ENCODE measurements at regions not wholly inside any gene's neighbourhood (a gene's known extent, or its start where the extent isn't known, plus 50 kb on each side); places are given as distances from the start of the nearest gene placed in this dataset.

DNA sequence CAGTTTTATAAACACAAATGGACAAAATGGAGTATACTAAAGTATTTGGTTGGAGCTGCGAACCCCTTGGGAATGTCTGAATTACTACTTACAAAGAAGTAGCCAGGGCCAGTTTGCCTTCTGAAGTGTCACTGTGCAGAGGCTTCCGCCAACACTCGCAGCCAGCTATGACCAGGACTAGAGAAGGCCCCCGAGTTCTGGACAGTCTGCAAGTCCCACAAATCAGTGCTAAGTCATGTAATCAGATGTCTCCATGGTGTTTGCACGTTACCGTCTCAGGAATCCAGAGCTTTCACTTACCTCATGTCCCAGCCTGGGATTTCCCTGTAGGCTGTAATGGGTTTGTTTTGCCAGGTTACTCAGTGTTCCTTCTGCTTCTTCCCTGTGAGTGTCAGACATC is 106.6 kb upstream of the SPAG17 start (continued):
- TF ChIP-seq, protein P1, sequence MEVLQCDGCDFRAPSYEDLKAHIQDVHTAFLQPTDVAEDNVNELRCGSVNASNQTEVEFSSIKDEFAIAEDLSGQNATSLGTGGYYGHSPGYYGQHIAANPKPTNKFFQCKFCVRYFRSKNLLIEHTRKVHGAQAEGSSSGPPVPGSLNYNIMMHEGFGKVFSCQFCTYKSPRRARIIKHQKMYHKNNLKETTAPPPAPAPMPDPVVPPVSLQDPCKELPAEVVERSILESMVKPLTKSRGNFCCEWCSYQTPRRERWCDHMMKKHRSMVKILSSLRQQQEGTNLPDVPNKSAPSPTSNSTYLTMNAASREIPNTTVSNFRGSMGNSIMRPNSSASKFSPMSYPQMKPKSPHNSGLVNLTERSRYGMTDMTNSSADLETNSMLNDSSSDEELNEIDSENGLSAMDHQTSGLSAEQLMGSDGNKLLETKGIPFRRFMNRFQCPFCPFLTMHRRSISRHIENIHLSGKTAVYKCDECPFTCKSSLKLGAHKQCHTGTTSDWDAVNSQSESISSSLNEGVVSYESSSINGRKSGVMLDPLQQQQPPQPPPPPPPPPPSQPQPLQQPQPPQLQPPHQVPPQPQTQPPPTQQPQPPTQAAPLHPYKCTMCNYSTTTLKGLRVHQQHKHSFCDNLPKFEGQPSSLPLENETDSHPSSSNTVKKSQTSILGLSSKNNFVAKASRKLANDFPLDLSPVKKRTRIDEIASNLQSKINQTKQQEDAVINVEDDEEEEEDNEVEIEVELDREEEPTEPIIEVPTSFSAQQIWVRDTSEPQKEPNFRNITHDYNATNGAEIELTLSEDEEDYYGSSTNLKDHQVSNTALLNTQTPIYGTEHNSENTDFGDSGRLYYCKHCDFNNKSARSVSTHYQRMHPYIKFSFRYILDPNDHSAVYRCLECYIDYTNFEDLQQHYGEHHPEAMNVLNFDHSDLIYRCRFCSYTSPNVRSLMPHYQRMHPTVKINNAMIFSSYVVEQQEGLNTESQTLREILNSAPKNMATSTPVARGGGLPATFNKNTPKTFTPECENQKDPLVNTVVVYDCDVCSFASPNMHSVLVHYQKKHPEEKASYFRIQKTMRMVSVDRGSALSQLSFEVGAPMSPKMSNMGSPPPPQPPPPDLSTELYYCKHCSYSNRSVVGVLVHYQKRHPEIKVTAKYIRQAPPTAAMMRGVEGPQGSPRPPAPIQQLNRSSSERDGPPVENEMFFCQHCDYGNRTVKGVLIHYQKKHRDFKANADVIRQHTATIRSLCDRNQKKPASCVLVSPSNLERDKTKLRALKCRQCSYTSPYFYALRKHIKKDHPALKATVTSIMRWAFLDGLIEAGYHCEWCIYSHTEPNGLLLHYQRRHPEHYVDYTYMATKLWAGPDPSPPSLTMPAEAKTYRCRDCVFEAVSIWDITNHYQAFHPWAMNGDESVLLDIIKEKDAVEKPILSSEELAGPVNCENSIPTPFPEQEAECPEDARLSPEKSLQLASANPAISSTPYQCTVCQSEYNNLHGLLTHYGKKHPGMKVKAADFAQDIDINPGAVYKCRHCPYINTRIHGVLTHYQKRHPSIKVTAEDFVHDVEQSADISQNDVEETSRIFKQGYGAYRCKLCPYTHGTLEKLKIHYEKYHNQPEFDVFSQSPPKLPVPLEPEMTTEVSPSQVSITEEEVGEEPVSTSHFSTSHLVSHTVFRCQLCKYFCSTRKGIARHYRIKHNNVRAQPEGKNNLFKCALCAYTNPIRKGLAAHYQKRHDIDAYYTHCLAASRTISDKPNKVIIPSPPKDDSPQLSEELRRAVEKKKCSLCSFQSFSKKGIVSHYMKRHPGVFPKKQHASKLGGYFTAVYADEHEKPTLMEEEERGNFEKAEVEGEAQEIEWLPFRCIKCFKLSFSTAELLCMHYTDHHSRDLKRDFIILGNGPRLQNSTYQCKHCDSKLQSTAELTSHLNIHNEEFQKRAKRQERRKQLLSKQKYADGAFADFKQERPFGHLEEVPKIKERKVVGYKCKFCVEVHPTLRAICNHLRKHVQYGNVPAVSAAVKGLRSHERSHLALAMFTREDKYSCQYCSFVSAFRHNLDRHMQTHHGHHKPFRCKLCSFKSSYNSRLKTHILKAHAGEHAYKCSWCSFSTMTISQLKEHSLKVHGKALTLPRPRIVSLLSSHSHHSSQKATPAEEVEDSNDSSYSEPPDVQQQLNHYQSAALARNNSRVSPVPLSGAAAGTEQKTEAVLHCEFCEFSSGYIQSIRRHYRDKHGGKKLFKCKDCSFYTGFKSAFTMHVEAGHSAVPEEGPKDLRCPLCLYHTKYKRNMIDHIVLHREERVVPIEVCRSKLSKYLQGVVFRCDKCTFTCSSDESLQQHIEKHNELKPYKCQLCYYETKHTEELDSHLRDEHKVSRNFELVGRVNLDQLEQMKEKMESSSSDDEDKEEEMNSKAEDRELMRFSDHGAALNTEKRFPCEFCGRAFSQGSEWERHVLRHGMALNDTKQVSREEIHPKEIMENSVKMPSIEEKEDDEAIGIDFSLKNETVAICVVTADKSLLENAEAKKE (CRISPR knock-in tag; IDR thresholded peaks at IDR 0.05): no peak

DNA sequence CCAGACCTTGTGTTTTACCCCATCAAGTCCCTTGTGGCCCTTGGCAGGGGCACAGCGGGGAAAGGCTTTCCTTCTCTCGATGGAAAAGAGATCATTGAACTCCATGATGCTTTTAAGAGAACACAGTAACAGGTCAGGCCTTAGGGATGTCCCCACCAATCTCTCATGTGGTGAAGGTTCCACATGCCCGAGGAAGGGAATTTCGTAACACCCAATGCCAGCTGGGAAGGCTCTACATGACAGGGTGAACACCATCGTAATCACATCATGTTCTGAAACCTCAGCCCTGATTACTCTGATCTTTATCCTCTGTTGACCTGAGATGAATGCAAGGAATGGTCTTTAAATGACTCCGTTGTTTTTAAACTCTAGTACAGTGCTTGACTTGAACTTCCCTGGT is 105.5 kb upstream of the SPAG17 start:
- TF ChIP-seq, protein P2, sequence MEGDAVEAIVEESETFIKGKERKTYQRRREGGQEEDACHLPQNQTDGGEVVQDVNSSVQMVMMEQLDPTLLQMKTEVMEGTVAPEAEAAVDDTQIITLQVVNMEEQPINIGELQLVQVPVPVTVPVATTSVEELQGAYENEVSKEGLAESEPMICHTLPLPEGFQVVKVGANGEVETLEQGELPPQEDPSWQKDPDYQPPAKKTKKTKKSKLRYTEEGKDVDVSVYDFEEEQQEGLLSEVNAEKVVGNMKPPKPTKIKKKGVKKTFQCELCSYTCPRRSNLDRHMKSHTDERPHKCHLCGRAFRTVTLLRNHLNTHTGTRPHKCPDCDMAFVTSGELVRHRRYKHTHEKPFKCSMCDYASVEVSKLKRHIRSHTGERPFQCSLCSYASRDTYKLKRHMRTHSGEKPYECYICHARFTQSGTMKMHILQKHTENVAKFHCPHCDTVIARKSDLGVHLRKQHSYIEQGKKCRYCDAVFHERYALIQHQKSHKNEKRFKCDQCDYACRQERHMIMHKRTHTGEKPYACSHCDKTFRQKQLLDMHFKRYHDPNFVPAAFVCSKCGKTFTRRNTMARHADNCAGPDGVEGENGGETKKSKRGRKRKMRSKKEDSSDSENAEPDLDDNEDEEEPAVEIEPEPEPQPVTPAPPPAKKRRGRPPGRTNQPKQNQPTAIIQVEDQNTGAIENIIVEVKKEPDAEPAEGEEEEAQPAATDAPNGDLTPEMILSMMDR (conservative IDR thresholded peaks at IDR 0.05; ENCODE audit: low read depth in 2 of 2): no peak
- no peak for TF ChIP-seq JUNB (IDR thresholded peaks at IDR 0.05; ENCODE audit: unreplicated experiment)
- TF ChIP-seq, protein P3, sequence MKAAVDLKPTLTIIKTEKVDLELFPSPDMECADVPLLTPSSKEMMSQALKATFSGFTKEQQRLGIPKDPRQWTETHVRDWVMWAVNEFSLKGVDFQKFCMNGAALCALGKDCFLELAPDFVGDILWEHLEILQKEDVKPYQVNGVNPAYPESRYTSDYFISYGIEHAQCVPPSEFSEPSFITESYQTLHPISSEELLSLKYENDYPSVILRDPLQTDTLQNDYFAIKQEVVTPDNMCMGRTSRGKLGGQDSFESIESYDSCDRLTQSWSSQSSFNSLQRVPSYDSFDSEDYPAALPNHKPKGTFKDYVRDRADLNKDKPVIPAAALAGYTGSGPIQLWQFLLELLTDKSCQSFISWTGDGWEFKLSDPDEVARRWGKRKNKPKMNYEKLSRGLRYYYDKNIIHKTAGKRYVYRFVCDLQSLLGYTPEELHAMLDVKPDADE (IDR thresholded peaks at IDR 0.05): no peak
- TF ChIP-seq CREB1 (CRISPR knock-in tag; IDR thresholded peaks at IDR 0.05; ENCODE audit: low read depth): no peak
- no peak for TF ChIP-seq STAT1 (IDR thresholded peaks at IDR 0.05; ENCODE audit: unreplicated experiment)
- TF ChIP-seq EZH2phosphoT487 (IDR thresholded peaks at IDR 0.05; ENCODE audit: unreplicated experiment): no peak
- no peak for TF ChIP-seq ZNF114 (CRISPR knock-in tag; IDR thresholded peaks at IDR 0.05)
- Histone ChIP-seq H4K20me1 (replicated peaks; ENCODE audit: insufficient read depth) (no peaks in the 10 kb centered on the region), H3K4me3 (no peak overlapping the region), H3K4me2 (no peak overlapping the region), H3K4me1 (ENCODE audit: insufficient read depth) (no peaks in the 10 kb centered on the region), H3K27ac (ENCODE audit: low read depth) (no peak overlapping the region), H3F3A (replicated peaks; ENCODE audit: low read depth) (no peaks in the 10 kb centered on the region), H3K79me2 (replicated peaks; ENCODE audit: insufficient read depth) (no peaks in the 10 kb centered on the region), H2AFZ (no peak overlapping the region), H3K27me3 (ENCODE audit: insufficient read depth) (no peaks in the 10 kb centered on the region), H3K36me3 (ENCODE audit: insufficient read depth) (no peaks in the 10 kb centered on the region), H3K9me2 (ENCODE audit: insufficient read depth) (no peaks in the 10 kb centered on the region)
- H3K4me3 Mint-ChIP-seq: no peak overlapping the region
- DNase-seq (ENCODE audit: low spot score): no peak
- peaks cover 2% of the 10 kb centered on the region for H3K27me3 Mint-ChIP-seq (ENCODE audit: insufficient read depth, low read depth, poor library complexity)
- no peaks in the 10 kb centered on the region; the same call in 2 of the 3 replicates for H3K9me3 Mint-ChIP-seq
- no peaks in the 10 kb centered on the region for H3K36me3 Mint-ChIP-seq (ENCODE audit: low read depth)
- H3K27ac Mint-ChIP-seq: no peak overlapping the region
- H3K4me1 Mint-ChIP-seq: no peaks in the 10 kb centered on the region; the same call in 2 of the 3 replicates
- no peak for ATAC-seq
